Kidney glomerular epithelial cell (primary cell): ENCODE measurements at regions not wholly inside any gene's neighbourhood (a gene's known extent, or its start where the extent isn't known, plus 50 kb on each side); places are given as distances from the start of the nearest gene placed in this dataset.
"Not testable (repeated sequence)": the region's sequence is repeated elsewhere in the genome, so short reads cannot be mapped to it uniquely, and the experiment has no call there.

Experiments used
- DNase-seq: peaks from one replicate; lab custom pipeline; 2025; lab: John Stamatoyannopoulos, UW

DNA sequence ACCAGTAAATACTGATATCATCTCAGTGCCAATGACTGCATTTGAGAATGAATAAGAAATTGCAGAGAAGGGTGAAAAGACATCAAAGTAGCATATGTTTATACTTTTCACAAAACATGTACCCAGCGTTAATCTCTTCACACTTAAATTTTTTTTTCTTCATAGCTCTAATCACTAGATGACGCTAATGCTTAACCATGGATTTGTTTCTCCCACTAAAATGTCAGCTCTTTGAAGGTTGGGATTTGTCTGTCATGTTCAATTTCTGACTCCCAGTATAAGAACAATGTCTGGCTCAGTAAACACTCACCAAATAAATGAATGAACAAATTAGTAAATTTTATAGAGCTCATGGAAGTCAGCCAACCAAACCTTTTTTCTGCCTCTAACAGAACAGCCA is 78.3 kb upstream of the LMCD1 start:
- no peak for DNase-seq

DNA sequence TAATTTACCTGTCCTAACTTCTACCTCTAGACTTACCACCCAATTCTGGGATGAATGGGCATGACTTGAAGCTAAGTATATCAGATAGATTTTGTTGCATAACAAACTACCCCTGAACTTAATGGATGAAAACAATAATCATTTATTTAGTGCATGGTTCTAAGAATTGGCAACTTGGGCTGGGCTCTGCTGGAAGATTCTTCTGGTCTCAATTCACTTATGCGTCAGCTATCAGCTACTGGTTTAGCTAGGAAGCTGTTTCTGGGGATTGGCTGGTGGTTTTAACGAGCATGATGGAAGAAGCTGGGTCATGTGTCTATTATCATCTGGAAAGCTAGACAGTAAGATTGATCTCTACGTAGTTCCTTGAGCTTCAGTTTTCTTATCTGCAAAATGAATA is 77.3 kb upstream of the LMCD1 start:
- DNase-seq = no peak

DNA sequence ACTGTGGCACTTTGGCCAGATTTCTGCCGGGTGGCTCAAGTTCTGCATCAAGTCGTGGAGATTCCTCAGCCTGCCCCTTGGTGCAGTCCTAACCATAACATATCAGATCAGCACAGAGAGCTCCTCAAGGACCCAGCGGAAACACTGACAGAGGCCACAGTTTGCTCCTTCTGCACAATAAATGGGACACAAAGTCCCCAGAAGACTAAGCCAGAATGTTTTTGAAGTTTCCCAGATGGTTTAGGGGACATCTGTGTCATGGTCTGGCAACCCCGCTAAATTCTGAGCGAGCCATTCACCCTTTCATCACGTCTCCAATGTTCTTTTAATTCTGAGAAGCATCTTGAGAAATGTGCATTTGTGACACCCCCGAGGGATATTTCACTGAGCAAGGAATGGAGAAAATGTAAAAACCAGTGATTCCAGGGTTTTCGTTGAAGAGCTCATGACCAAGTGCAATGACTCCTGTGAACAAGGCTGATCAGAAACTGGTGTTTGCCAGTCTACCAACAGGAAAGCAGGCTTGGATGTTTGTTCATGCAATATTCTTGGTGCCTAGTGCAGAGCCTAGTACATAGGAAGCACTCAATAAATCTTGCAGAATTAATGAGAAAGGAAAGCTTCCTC is 64.8 kb upstream of the LMCD1 start:
- DNase-seq = no peak

DNA sequence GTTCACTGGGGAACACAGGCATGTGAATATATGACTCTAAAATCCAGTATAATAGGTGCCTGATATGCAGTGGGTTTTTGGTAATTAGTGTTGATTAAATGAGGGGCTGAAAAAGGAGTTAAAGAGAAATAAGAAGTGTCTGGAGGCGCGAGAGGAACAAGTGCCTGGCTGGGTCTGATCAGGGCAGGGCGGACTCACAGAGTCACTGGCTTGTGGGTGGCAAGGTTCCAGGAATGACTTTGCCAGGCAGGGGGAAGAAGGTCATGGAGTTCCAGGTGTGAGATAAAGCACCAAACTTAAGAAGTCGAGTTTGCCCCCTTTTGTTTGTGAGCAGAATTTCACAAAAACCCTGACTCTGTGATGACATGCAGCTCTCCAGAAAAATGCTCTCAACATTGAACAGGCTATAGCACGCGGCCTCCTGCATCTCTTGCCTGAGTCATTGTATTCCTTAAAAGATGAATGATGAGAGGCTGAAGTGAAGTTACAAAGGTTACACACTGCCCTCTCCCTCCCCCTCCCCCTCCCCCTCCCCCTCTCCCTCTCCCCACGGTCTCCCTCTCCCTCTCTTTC is 63.0 kb upstream of the LMCD1 start:
- no peak for DNase-seq

DNA sequence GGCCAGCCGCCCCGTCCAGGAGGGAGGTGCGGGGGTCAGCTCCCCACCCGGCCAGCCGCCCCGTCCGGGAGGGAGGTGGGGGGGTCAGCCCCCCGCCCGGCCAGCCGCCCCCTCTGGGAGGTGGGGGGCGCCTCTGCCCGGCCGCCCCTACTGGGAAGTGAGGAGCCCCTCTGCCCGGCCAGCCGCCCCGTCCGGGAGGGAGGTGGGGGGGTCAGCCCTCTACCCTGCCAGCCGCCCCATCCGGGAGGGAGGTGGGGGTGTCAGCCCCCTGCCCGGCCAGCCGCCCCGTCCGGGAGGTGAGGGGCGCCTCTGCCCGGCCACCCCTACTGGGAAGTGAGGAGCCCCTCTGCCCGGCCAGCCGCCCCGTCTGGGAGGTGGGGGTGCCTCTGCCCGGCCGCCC is 61.5 kb upstream of the LMCD1 start:
- DNase-seq = not testable (repeated sequence)

DNA sequence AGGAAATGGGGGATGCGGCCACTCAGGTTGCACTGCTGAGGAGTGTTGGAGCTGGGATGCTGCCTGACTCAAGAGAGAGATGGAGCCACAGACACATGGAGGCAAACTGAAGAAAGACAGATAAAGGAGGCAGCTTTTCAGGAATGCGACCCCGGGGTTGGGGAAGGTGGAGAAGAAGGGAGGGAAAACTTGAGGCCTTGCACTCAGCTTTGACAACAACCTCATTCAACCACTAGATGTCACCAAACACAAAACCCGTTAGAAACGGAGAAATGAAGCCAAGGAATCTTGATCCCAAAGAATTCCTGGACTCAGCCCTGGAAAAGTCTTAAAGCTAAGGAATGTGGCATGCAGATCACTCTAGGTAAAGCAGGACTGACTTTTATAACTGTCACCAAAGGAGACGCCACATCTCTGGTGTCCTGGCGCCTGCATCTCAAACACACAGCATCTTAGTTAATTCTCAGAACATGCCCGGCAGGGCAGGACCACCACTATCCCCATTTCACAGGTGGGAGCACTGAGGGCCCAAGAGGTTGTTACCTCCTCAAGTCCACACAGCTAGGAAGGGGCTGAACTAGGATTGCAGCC is 59.6 kb upstream of the LMCD1 start:
- DNase-seq = peak; percentile 72

DNA sequence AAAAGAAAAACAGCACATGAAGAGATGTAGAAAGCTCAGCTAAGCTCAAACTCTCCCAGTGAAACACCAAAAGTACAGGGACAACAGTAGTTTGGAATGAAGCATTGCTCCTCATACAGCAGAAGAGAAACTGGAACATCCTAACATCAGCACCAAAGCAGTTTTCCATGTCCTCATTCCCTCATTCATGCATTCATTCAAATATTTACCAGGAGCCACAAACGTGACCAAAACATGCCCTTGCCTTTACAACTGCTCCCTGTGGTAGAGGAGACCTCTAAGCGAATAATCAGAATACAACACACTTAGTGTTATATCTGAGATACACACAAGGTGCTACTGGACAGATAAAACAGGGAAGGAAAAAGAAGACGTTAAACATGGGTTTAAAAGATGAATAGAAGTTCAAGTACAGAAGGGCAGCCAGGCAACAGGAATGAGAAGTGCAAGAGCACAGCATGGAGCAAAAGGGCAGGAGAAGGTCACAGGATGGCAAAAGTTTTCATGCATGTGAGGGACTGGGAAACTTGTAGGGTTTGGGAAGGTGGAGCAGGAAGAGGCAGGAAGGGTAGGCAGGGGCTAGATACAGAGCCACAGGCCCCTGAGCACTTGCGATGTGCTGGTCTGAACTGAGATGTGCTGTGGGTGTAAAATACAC is 58.5 kb upstream of the LMCD1 start:
- DNase-seq = peak; percentile 47

DNA sequence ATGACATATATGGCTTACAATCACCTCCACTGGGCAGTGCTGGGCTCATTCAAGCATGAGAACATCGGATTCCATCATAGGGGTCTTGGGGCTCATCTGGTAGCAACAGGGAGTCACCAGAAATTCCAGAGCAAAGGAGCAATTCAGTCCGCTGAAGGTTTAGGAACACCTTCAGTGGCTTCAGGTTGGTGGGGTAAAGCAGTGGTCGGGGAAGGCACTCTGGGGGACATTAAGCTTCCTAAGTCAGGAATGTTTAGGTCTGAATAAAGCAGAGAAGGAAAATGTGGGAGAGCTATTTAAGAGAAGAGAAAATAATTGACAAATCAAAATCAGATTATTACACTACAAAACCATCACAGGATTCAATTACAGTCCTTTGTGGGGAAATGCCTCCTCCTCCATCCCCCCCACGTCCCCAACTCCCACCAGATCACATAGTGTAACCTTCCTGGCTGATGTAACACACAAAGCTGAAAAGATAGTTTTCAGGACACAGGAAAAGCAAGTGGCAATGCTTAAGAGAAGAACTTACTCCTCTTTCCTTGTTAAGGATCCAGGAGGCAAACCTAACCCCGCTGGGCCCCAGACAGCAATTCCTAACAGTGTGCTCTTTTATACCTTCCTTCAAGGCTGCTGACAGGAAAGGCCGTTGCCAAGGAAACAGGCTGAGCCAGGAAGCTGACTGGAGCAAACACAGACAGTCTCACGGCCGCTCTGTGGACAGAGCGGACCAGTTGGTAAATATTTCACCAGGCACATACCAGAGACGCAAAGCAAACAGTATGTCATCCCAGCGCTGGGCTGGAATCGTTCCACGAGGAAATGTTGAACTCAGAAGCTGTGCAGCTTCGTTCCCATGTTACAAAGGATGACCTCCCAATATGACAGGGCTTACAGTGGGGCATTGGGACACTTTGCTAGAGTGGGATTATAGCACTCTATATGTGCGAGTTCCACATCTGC is 57.5 kb upstream of the LMCD1 start:
- DNase-seq = peak; percentile 100

DNA sequence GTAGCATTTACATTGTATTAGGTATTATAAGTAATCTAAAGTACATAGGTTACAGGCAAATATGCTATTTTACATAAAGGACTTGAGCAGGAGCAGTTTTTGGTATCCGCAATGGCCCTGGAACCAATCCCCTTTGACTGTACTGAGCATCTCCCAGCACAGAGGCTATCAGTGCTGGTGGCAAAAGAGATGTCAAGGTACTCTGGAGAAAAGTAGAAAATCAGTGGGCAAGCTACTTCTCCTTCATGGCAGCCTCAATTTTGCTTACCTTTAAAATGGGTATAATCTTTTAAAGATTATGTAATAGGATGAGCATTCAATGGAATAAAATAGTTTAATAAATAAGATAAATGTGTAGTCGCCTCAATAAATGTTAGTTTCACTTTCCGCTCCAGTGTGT is 56.7 kb upstream of the LMCD1 start:
- DNase-seq = no peak

DNA sequence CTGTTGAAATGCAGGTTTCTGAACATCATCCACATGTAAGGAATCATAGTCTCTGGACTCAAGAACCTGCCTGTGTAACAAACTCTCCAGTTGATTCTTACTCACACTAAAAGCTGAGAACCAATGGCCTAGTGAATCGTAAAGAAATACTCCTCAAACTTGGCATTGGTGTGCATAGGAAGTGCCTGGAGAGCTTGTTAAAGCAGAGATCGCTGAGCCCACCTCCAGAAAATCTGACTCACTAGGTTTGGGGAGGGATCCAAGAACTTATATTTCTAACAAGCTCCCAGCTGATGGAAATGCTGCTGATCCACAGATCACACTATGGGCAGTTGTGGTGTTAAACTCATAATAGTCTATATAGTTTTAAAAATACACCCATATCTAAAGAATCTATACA is 55.8 kb upstream of the LMCD1 start:
- DNase-seq = peak; percentile 67

DNA sequence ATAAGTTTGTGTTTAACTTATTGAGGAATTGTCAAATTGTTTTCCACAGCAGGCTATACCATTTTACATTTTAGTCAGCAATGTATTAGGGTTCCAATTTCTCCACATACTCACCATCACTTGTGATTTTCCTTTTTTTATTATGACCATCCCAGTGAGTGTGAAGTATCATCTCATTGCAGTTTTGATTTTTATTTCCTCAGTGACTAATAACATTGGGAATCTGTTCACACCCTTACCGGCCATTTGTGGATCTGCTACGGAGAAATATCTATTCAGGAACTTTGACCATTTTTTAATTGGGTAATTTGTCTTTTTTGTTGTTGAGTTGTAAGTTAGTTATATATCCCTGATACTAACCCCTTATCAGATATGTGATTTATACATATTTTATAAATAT is 54.8 kb upstream of the LMCD1 start:
- no peak for DNase-seq

DNA sequence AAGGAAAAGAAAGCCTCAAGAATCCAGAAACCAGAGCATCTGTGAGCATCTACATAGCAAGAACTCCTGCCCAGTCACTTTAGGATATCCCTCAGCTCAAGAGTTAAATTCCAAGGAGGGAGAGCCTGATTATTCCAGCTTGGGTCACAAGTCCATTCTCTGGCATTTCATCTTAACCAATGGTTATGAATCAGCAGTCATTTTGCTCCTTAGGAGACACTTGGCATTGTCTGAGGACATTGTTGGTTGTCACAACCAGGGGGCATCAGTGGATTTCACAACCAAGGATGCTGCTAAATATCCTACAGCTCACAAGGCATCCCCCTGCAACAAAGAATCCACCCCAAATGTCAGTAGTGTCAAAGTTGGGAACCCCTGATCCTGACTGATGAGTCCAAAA is 51.0 kb upstream of the LMCD1 start:
- no peak for DNase-seq

DNA sequence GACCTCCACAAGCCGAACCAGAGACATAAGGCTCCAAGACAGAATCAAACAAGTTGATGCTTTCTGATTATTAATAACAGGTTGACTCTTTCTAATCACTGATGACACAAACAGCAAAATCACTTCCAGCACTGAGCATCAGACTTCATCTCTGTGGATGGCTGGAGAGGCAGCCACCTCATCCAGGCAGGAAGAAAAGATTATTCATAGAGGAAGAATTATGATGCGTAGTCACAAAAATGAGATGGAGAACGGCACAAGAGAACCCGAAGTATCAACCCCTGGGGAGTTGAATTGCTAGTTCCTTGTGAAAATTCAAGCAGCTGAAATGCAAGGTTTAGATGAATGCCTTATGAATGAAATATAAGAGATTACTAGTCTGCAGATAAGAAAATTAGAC is 49.9 kb upstream of the LMCD1 start:
- DNase-seq = peak; percentile 34
